Left ventricle myocardium superior (tissue), 1 donor: ENCODE measurements at regions not wholly inside any gene's neighbourhood (a gene's known extent, or its start where the extent isn't known, plus 50 kb on each side); places are given as distances from the start of the nearest gene placed in this dataset.
"Not testable (repeated sequence)": the region's sequence is repeated elsewhere in the genome, so short reads cannot be mapped to it uniquely, and the experiment has no call there.

Experiments
- ATAC-seq: fragments of 200-7000 bp; cut with Tn5 transposase; one replicate; pipeline ENCODE4 v1.9.1; 2020; ENCODE audit warnings: mild to moderate bottlenecking, moderate library complexity
- DNase-seq: peaks from one replicate; pipeline ENCODE4 v3.0.0-alpha.2; 2020
- intact Hi-C: fragments of 100-400 bp; cut with micrococcal nuclease; formaldehyde crosslinking; loops from one replicate; pipeline ENCODE4 v1.11.0; 2022
- donor health status: DM: no; HTN: yes; CAD: no; lungs with severe emphysema.

DNA sequence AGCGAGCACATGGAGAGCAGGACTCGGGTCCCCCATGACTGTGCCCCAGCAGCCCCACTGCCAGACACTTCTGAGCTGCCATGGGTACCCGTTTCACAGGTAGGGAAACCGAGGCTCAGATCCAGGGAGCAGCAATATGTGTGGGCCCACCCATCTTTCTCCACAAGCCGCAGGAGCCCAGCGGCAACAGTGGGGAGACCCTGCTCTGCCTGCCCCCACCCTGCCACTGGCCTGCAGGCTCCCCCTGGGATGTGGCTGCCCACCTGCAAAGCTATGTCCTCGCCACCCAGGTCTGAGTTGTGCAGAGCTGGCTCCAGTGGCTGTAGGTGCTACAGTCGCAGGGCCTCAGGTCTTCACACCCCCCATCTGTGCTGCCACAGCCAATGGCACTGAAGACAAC, 50.6 kb upstream of the C1QTNF9B start:
- ATAC-seq (no peak), DNase-seq (no peak)
- intact Hi-C loops = no loop called here

GRCh38 chr13:23949200-23949599, 51.9 kb upstream of the C1QTNF9B start:
- no peak for ATAC-seq
- intact Hi-C loops = no loop called here
- DNase-seq = no peak

DNA sequence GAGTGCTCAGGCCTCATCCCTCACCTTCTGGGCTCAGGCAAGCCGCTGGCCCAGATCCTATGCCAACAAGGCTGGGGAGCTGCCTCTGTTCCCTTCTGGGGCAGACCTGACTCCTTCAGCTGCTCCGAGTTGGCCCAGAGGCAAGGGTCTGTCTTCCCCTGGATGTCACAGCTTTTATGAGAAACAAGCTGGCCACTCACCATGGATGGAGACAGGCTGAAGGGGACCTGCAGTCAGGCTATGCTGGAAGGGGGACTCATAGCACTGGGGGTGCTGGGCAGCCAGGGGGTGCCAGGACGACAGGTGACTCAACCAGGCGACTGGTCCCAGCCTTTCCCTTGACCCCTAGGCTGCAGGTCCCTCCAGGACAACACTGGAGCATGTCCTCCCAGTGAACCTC, 52.4 kb upstream of the C1QTNF9B start:
- intact Hi-C loops = no loop called here
- no peak for ATAC-seq

DNA sequence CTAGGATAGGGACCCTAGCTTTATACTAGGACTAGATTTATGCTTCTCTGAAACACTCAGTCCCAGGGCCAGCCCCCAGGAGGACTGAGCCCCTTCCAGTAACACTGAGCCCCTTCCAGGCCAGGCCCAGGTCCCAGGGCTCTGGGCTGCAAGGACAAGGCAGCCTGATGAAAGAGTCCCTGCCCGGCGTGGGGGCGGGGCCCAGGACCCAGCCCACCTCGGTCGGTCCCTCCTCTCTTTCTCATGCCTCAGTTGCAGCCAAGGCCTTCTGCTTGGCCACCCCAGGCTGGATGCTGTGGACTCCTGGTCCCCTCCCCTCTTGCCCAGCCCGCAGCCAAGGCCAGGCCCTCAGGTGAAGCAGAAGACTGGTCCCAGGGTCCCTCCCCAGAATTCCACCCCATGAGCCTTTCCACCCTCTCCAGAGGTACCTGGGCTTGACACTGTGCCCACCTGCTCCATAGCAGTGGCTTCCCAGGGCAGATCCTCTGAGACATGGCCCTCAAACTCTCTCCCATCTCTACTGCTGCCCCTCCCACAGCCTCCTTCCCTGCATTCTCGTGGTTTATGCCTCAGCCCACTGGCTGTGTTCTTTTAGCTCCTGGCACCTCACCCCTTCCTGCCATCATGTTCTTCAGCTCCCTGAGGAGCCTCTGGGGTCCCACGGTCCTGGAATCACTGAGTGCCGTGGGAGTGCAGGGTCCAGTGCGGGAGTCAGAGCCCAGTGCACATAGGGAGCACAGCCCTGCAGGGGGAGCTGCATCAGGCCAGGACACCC, 53.6 kb upstream of the C1QTNF9B start:
- DNase-seq (no peak), ATAC-seq (no peak)
- intact Hi-C loops = no loop called here

More for the DNA sequence above, 52.4 kb upstream of the C1QTNF9B start:
- no peak for DNase-seq

GRCh38 chr13:23952796-23953195, 55.5 kb upstream of the C1QTNF9B start:
- intact Hi-C loops = no loop called here
- no peak for ATAC-seq

DNA sequence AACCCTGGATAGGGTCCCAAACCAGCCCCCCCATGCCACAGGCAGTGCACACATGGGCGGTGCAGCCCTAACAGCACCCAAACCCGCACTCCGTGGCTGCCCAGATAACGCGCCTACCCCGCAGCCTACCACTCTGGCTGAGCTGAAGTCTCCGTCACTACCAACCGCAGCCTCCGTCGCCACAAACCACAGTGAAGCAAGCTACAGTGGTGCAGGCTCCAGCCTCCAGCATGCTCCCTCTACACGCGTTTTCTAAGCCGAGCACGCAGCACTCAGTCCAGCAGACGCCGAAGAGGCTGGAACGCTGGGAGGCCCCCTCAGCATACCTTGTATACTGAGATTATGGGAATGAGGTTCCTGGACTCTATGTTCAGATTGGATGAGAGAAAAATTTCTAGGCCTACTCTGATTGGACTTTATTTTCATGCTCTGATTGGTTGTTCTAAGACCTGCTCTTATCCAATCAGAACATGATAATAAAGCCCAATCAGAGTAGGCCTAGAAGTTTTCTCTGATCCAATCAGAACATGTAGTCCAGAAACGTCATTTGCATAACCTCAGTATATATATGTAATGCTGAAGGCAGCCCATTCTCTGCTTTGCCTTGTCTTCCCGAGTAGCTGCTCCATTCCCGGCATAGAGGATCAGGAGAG, 56.7 kb upstream of the C1QTNF9B start:
- no peak for DNase-seq
- ATAC-seq = no peak
- intact Hi-C loops = no loop called here

More at GRCh38 chr13:23952796-23953195, 55.5 kb upstream of the C1QTNF9B start:
- DNase-seq = no peak

DNA sequence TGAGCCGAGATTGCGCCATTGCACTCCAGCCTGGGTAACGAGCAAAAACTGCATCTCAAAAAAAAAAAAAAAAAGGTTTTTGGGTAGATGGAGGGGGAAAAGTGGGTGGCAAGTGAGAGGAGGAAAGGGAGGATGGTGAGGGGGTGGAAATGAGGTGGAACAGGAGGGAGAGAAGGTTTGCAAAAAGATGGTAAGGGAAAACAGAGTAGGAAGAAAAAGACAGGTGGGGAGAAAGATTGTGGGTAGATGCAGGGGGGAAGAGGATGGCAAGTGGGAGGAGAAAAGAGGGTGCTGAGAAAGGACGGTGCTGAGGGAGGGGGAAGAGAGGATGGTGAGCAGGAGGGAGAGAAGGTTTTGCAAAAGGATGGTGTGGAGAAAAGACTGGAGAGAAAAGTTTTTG, 57.8 kb upstream of the C1QTNF9B start:
- ATAC-seq (no peak), DNase-seq (no peak)
- intact Hi-C loops = no loop called here

DNA sequence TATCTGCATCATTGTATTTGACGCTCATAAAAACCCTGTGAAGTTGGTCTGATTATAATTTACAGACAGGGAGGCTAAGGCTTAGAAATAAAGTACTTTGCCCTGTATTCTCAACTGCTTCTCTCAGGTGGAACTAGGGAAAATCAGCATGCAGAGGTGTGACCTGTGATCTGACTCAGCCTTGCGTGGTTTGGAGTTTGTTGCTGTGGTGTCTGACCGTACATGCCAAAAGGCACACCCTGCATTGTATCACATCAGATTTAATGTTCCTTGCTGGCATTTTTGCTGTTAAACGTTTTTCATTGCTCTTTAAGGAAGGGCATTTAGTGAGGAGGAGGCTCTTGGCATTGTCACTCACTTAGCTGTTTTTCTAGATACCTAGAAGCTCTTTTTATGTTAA, 58.8 kb upstream of the C1QTNF9B start:
- ATAC-seq = no peak
- intact Hi-C loops = no loop called here
- DNase-seq = no peak

DNA sequence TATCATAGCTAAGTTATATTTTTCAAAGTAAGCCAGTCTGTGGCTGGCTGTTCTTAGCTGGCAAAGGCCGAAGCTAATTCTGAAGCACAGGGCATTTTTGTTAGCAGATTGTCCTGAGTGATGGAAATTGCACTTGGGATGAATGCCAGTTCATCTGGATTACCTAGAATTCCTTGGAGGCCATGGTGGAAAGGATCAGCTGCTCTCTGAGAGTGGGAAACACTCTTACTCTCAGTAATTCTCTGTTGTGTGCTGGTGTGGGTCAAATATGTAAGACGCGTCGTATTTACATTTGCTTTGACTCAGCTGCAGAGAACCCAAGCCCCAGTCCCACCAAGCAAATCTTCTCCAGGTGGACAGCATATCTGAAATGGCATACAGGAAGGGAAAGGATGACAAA, 60.7 kb upstream of the C1QTNF9B start:
- intact Hi-C loops = no loop called here
- no peak for DNase-seq
- no peak for ATAC-seq

- intact Hi-C loops = no loop called here
- ATAC-seq = peak; percentile 45
- DNase-seq = no peak
These were observed 62.0 kb upstream of the C1QTNF9B start for GRCh38 chr13:23959231-23959862.

GRCh38 chr13:23960566-23961156, 63.4 kb upstream of the C1QTNF9B start:
- intact Hi-C loops = no loop called here
- ATAC-seq = no peak
- no peak for DNase-seq

GRCh38 chr13:23963184-23963931, 66.1 kb upstream of the C1QTNF9B start:
- intact Hi-C loops = no loop called here
- ATAC-seq (no peak), DNase-seq (no peak)

- DNase-seq (no peak), ATAC-seq (no peak)
- intact Hi-C loops = no loop called here
These were observed 66.6 kb upstream of the C1QTNF9B start for GRCh38 chr13:23963947-23964346.

DNA sequence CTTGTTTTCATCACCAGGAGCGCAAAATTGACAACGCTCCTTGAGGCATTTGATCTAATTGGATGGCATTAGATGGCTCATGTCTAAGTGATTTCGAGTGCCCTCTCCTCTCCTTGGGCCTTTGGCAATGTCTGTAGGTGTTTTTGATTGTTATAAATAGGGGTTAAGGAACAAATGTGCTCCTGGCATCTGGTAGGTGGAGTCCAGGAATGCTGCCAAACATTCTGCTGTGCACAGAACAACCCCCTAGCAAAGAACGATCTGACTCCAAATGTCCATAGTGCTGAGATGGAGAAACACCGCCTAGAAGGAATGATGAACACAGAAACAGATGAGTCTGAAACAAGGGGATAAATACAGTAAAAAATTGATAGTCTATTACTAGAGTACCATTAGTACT, 68.0 kb upstream of the C1QTNF9B start:
- peak; percentile 94 for ATAC-seq
- intact Hi-C loops = no loop called here
- DNase-seq = no peak

DNA sequence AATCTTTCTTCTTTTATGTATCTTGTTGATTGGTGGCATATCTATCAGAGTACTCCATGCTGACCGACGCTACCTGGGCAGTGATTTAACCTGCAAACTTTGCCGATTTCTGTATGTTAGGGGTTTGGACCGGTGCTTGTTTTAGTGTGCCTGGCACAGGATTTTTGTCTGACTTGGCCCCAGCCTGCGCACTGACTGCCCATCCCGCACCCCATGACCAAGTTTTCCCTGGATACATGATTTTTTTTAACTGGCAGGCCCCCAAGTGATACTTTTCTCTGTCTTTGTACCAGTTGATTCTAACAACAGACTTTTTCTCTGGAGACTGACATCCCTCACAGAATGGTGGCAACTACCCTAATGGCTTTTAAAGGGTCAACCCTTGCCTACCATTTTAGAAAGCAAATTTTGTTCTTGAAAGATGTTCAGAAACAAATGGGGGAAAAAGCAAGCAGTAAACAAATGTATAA, 69.0 kb upstream of the C1QTNF9B start:
- DNase-seq (no peak), ATAC-seq (no peak)
- intact Hi-C loops = no loop called here

GRCh38 chr13:23966691-23967615, 69.7 kb upstream of the C1QTNF9B start:
- no peak for DNase-seq
- intact Hi-C loops = no loop called here
- ATAC-seq = no peak

DNA sequence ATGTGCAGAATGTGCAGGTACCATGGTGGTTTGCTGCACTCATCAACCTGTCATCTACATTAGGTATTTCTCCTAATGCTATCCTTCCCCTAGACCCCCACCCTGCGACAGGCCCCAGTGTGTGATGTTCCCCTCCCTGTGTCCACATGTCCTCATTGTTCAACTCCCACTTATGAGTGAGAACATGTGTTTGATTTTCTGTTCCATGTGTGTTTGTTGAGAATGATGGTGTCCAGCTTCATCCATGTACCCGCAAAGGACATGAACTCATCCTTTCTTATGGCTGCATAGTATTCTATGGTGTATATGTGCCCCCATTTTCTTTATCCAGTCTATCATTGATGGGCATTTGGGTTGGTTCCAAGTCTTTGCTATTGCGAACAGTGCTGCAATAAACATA, 70.5 kb upstream of the C1QTNF9B start:
- ATAC-seq, intact Hi-C loops: not testable (repeated sequence)

DNA sequence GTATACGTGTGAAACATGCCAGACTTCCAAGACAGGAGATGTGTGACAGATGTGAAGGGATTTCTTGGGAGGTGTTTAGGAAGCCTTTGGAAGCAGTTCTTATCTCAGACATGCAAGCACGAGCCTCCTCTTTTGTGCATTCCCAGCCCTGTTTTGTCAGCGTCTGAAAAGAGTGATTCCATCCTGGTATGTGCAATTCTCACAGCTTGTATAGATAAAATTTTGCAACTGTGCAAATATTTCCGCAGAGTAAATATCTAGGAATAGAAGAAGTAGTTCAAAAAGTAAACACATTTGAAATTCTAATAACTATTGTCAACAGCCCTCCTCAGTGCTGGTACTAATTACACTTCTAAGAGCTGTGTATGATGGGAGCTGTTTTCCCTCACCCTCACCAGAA, 72.3 kb upstream of the C1QTNF9B start:
- no peak for DNase-seq
- no peak for ATAC-seq
- intact Hi-C loops = no loop called here

More for the DNA sequence above, 70.5 kb upstream of the C1QTNF9B start:
- DNase-seq = not testable (repeated sequence)
